ENCODE measurements at regions not wholly inside any gene's neighbourhood (a gene's known extent, or its start where the extent isn't known, plus 50 kb on each side); places are given as distances from the start of the nearest gene placed in this dataset.
"Not testable (repeated sequence)": the region's sequence is repeated elsewhere in the genome, so short reads cannot be mapped to it uniquely, and the experiment has no call there.

DNA sequence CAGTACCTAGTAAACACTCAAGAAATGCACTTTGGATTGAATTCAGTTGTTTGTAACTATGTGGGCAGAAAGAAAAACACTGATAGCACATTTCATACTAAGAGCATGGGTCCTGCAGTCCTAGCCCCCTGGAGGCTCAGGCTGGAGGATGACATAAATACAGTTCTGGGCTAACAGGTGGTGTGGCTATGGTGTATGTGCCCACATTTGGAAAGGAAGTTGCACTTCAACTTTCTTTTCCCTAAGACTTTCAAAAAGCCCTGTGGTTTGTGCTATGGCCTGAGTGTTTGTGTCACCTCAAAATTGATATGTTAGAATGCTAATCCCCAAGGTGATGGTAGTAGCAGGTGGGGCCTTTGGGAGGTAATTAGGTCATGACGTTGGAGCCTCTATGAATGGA is 218.2 kb downstream of the CDCA7 start:
- FAIRE-seq (no peak), DNase-seq (ENCODE audit: insufficient read length, low spot score) (no peak)
- TF ChIP-seq, protein P1, sequence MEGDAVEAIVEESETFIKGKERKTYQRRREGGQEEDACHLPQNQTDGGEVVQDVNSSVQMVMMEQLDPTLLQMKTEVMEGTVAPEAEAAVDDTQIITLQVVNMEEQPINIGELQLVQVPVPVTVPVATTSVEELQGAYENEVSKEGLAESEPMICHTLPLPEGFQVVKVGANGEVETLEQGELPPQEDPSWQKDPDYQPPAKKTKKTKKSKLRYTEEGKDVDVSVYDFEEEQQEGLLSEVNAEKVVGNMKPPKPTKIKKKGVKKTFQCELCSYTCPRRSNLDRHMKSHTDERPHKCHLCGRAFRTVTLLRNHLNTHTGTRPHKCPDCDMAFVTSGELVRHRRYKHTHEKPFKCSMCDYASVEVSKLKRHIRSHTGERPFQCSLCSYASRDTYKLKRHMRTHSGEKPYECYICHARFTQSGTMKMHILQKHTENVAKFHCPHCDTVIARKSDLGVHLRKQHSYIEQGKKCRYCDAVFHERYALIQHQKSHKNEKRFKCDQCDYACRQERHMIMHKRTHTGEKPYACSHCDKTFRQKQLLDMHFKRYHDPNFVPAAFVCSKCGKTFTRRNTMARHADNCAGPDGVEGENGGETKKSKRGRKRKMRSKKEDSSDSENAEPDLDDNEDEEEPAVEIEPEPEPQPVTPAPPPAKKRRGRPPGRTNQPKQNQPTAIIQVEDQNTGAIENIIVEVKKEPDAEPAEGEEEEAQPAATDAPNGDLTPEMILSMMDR (IDR thresholded peaks at IDR 0.05; ENCODE audit: insufficient read depth, missing control alignments), result no peak

DNA sequence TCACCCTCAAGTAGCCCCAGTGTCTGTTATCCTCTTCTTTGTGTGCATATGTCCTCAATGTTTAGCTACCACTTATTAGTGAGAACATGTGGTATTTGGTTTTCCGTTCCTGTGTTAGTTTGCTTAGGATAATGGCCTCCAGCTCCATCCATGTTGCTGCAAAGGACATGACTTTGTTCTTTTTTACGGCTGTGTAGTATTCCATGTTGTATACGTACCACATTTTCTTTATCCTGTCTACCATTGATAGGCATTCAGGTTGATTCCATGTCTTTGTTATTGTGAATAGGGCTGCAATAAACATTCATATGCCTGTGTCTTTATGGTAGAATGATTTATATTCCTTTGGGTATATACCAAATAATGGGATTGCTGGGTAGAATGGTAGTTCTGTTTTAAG is 219.1 kb downstream of the CDCA7 start:
- not testable (repeated sequence) for DNase-seq (ENCODE audit: insufficient read length, low spot score)

DNA sequence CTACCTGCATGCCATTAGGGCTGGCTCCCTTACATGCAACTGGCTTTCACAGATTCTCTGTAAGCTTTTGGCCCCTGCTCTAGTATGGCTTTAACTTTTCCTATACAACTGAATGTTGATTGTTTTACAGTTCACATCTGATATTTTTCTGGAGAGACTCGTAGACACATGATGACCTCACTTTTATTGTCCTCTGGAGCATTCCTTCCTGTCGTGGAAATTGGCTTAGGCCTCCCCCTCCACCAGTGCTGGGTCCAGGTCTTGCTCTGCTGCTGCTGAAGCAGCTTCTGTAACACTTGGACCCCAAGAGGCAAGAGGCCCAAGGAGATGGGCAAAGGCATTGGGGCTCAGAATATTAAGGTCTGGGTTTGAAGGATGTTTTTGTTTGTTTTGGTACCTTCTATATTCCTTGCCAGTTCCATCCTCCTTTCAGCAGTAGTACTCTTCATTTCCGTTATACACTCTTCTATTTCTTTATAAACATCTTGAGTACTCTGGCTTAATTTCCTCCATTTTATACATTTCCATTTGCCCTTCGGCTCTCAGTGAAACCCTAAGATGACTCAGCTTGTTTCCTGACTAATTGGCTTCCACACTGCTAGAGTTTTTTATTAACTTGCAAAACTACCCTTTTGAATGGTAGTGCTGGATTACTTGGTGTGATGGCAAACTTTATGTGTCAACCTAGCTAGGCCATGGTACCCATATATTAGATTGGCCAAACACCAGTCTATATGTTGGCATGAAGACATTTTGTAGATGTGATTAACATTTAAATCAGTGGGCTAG is 219.8 kb downstream of the CDCA7 start:
- FAIRE-seq (no peak), DNase-seq (ENCODE audit: insufficient read length, low spot score) (no peak)
- TF ChIP-seq, protein P1 (IDR thresholded peaks at IDR 0.05; ENCODE audit: insufficient read depth, missing control alignments), result no peak

More for the DNA sequence above, 219.1 kb downstream of the CDCA7 start:
- not testable (repeated sequence) for FAIRE-seq

DNA sequence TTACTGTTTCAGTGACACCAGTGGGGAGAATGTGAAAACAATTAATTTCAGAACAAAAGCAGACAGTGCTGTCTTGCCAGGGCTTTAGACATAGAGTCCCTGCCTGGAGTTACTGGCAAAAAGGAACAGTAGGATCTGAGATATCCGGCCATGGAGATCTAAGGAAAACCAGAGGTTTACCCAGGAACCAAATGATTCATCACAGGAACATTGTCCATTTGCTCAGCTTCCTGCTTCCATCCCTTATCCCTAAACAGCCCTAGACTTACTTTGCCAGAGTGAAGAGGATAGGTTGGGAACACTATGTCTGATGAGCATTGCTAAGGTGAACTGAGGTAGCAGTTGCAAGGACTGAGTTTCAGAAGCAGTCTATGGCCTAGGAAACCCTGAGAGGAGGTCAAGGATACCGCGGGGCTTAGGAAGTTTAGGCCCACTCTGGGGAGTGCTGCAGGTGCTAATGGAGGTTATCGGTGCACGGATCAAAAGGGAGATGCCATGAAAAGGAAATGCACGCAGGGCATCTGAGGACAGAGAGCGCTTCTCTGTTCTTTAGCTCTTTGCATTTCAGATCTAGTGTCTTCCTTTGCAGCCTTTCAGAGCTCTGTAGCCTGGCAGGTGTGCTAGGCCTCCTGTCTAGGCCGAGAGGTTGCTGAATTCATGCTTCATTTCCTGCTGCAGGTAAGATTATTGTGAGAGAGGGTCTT is 223.9 kb downstream of the CDCA7 start:
- TF ChIP-seq, protein P1 (IDR thresholded peaks at IDR 0.05; ENCODE audit: insufficient read depth, missing control alignments), result no peak
- FAIRE-seq (no peak), DNase-seq (ENCODE audit: insufficient read length, low spot score) (no peak)

DNA sequence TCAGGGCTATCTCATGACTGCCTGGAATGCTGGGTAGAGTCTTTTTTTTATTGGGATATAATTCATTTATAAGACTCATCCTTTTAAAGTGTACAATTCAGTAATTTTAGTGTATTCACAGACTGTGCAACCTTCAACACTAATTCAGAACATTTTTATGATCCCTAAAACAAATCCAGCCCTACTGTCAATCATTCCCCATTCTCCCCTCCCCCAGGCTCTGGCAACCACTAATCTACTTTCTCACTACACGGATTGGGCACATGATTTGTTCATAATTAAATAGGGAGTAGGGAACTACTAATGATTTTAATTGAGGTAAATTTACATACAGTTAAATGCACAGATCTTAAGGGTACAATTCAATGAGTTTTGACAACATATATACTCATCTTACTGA is 225.7 kb downstream of the CDCA7 start:
- TF ChIP-seq, protein P1 (IDR thresholded peaks at IDR 0.05; ENCODE audit: insufficient read depth, missing control alignments), result no peak
- FAIRE-seq (no peak), DNase-seq (ENCODE audit: insufficient read length, low spot score) (no peak)

DNA sequence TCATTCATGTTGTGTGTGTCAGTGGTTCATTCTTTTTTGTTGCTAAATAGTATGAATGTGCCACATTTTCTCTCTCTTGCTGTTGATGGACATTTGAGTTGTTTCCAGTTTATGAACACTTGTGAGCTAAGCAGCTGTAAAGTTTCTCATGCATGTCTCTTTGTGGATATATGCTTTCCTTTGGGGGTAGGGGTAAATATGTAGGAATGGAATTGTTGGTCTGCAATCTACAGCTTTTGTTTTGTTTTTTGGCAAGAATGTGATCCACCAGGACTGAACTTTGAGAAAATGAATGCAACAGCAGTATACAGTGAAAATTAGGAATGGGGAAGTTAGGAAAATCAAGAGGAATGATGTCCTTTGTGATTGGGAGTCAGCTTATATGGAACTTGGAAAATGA is 226.3 kb downstream of the CDCA7 start:
- DNase-seq (ENCODE audit: insufficient read length, low spot score), result no peak
- TF ChIP-seq, protein P1 (IDR thresholded peaks at IDR 0.05; ENCODE audit: insufficient read depth, missing control alignments), result no peak
- FAIRE-seq, result no peak

DNA sequence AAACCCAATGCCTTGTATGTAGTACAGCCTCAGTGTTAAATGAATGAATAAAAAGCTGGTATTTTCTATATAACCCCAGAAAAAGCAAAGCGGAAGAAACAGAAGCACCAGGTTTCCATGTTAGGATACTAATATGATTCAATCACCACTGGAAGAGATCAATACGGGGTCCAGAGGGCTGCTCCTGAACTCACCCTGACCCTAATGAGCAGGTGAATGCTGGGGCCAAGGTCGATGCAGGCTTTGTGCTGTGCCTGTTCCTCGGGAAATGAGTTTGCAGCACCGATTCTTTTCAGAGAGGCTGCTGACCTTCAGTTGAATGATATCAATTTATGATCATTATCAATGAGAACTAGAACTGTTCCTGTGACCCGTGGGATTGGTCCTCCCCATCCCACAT is 228.5 kb downstream of the CDCA7 start:
- DNase-seq (ENCODE audit: insufficient read length, low spot score) (no peak), FAIRE-seq (no peak)
- TF ChIP-seq, protein P1 (IDR thresholded peaks at IDR 0.05; ENCODE audit: insufficient read depth, missing control alignments), result no peak
